Cardiac septum (tissue), 1 donor: ENCODE measurements at regions not wholly inside any gene's neighbourhood (a gene's known extent, or its start where the extent isn't known, plus 50 kb on each side); places are given as distances from the start of the nearest gene placed in this dataset.
"Not testable (repeated sequence)": the region's sequence is repeated elsewhere in the genome, so short reads cannot be mapped to it uniquely, and the experiment has no call there.

ENCODE experiments used
- DNase-seq: peaks from one replicate; pipeline ENCODE4 v3.0.0-alpha.2; 2020; ENCODE audit warnings: low spot score
- intact Hi-C: fragments of 100-400 bp; cut with DNase I; formaldehyde crosslinking; loops from one replicate; pipeline ENCODE4 v1.14.0; 2022
- donor health status: DM: no; HTN: no; CAD: no.

- intact Hi-C loops = loop anchor here (5.0 kb wide), 1 partner anchor 457 kb away; no protein-coding TSS in a partner anchor
- DNase-seq = no peak
These were observed 51.0 kb upstream of the RCBTB2 start for GRCh38 chr13:48583859-48584311.

- intact Hi-C loops = no loop called here
- DNase-seq = no peak
These were observed 52.6 kb upstream of the RCBTB2 start for GRCh38 chr13:48585456-48585840.

- no peak for DNase-seq
- intact Hi-C loops = no loop called here
These were observed 53.8 kb upstream of the RCBTB2 start for GRCh38 chr13:48586591-48587103.

GRCh38 chr13:48588120-48588519 lies 55.2 kb upstream of the RCBTB2 start:
- no peak for DNase-seq
- intact Hi-C loops = no loop called here

GRCh38 chr13:48590141-48590901 lies 57.4 kb upstream of the RCBTB2 start:
- intact Hi-C loops = no loop called here

GRCh38 chr13:48591124-48591872 lies 58.4 kb upstream of the RCBTB2 start:
- DNase-seq, intact Hi-C loops: not testable (repeated sequence)

More at GRCh38 chr13:48590141-48590901, 57.4 kb upstream of the RCBTB2 start:
- DNase-seq = no peak

GRCh38 chr13:48591889-48592687 lies 59.2 kb upstream of the RCBTB2 start:
- intact Hi-C loops = no loop called here
- DNase-seq = no peak

GRCh38 chr13:48592688-48593049 lies 59.8 kb upstream of the RCBTB2 start:
- no peak for DNase-seq
- intact Hi-C loops = no loop called here

GRCh38 chr13:48593536-48593935 lies 60.2 kb upstream of the CYSLTR2 start:
- intact Hi-C loops = no loop called here
- DNase-seq = no peak

GRCh38 chr13:48594096-48594815 lies 59.5 kb upstream of the CYSLTR2 start:
- intact Hi-C loops = no loop called here
- no peak for DNase-seq

- intact Hi-C loops = loop anchor here (1.0 kb wide), 1 partner anchor 174 kb away; no protein-coding TSS in a partner anchor
- peak; percentile 79 for DNase-seq
These were observed 58.0 kb upstream of the CYSLTR2 start for GRCh38 chr13:48595431-48596429.

GRCh38 chr13:48600374-48601364 lies 53.1 kb upstream of the CYSLTR2 start:
- DNase-seq = no peak

GRCh38 chr13:48602296-48603016 lies 51.3 kb upstream of the CYSLTR2 start:
- DNase-seq = no peak
- intact Hi-C loops = no loop called here

More at GRCh38 chr13:48600374-48601364, 53.1 kb upstream of the CYSLTR2 start:
- intact Hi-C loops = no loop called here

GRCh38 chr13:48603375-48603774 lies 50.4 kb upstream of the CYSLTR2 start:
- DNase-seq = no peak
- intact Hi-C loops = no loop called here
